Activated CD4-positive, alpha-beta T cell treated with anti-CD3 and anti-CD28 coated beads, Interleukin-2, Interleukin-6, amounts not matched to agents 100 ng/mL and 50 ng/mL, durations not matched to agents 16 hours and 8 hours (primary cell): ENCODE measurements at regions not wholly inside any gene's neighbourhood (a gene's known extent, or its start where the extent isn't known, plus 50 kb on each side); places are given as distances from the start of the nearest gene placed in this dataset.

Experiments used
- DNase-seq: peaks from one replicate; pipeline ENCODE4 v3.0.0-alpha.2; 2020

GRCh38 chr1:90126834-90127233, 131.9 kb downstream of the ZNF326 start:
- DNase-seq, result no peak

DNA sequence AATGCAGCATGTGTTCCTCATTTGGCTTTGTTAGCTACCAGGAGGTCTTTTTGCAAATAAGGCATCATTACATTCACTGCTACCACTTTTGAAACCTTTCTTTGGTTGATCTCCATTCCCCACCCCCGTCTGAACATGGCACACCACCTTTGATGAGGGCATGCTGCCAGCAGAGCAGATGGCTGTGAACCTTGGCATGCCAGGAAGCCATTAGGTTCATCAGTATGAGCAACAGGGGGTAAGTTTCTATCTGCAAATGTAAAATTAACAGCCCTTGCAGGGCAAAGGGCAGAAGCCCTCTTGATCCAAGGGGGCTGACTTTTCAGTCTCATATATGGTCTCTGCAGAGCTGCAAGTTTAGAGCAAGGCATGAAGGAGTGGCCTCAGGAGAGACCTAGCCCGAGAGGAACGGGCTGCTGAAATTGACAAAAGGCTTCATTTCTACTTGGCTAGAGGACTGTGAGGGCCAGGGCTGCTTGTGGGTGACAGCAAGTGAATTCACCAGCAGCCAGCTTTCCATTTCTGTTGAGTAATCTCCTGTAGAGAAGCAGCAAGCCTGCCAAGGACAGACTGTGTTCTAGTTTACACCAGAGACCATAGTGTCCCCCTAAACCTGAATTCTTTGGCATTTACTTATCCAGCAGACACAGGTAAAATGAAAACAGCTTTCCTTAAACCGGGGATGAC, 127.9 kb downstream of the ZNF326 start:
- no peak for DNase-seq

DNA sequence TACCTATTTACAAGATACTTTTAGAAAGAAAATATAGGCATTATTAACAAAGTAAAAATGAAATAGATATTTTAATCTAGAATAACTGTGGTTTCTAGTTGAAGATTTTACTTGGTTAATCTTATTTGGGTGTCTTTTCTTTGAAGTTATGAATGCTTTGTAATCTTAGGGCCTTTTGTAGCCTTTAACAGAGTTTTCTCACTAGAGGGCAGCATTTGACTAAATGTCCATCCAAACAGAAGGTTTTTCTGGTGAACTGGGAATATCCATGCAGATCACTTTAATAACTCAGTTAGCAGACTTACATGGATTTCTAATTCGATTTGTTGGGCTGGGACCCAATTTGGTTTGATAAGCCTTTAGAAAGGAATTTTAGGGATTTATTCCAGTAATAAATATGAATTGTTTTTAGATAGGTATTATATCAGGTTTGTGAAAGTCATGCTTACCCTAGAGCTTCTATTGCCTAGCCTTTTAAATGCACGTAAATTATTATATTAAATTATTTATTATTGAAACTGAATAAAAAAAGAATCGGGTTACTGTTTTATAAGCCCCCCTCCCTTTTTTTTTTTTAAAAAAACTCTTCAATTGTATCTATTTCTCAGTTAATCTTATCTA, 119.7 kb downstream of the ZNF326 start:
- peak; percentile 53 for DNase-seq

- DNase-seq, result no peak
Observed at GRCh38 chr1:90107990-90108389, 113.1 kb downstream of the ZNF326 start.

GRCh38 chr1:90106311-90106710, 111.4 kb downstream of the ZNF326 start:
- no peak for DNase-seq

DNA sequence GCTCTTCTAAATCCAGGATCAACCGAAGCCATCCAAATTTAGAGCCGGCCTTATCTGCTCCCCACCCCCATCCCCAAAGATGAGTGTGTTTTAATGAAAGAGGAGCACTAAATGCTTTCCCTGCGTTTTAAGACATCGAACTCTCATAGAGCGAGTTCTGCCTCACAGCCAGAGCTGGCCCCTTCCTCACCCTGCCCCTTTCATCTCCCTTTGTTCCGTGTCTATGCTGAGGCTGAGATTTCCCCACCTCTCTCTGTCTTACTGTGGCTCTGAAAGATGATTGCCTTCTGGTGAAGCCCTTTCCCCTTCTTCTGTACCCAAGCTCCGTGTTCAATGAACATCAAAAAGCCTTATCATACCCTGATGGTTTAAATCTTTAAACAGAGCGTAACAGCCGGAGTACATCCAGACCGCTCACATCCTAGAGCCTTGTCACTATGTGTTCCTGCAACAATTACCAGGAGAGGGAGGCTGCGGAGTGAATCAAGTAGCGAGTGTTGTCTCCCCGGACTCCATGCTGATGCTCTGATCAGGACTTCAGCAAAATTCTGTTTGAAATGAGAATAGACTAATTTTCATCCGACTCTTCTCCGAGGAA, 110.1 kb downstream of the ZNF326 start:
- no peak for DNase-seq

GRCh38 chr1:90100566-90100965, 105.7 kb downstream of the ZNF326 start:
- no peak for DNase-seq

DNA sequence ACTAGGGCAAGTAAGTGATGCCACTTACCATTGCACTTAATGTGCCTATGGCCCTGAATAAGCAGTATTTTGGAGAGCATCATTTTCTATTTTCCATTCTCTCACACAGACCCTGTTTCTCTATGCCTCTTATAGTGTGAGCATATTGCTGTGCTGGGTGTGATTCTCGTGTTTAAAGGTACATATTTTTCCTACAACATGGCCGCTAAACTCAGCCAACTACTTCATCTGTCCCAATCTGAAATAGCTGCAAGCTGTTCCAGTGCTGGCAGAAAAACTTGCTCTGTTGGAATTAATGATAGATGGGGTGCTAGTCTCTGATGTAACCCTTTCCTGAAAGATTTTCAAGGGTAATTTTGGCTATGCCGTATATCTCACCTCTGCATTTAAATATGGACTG, 97.5 kb downstream of the ZNF326 start:
- DNase-seq, result no peak
